ENCODE measurements at regions not wholly inside any gene's neighbourhood (a gene's known extent, or its start where the extent isn't known, plus 50 kb on each side); places are given as distances from the start of the nearest gene placed in this dataset.

DNA sequence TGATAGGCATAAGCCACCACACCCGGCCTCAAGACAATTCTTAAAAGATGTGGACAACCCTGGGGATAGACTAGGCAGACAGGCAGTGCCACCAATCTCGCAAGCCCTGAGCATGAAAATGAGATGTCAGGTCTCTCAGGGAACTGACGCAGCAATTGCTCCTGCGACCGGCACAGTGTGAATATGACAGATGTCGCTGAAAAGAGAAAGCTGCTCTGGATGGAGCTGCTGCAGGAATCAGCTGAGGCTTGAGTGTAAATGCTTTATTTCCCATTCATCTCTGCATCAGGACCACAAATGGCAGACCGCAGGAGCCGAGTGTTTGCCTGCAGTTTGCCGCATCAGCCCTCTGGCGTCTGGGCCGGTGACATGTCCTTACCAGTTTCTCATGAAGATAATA is 68.4 kb downstream of the TFAP2C start:
- Histone ChIP-seq H3K27ac (no peak overlapping the region), H3K9me3 (ENCODE audit: severe bottlenecking) (no peaks in the 10 kb centered on the region), H3K36me3 (no peaks in the 10 kb centered on the region), H3K27me3 (ENCODE audit: insufficient read depth, low read depth, severe bottlenecking) (peaks cover 87% of the 10 kb centered on the region), H3K4me3 (ENCODE audit: low read depth, low read length) (no peak overlapping the region)
- DNase-seq: no peak
- TF ChIP-seq, protein P1, sequence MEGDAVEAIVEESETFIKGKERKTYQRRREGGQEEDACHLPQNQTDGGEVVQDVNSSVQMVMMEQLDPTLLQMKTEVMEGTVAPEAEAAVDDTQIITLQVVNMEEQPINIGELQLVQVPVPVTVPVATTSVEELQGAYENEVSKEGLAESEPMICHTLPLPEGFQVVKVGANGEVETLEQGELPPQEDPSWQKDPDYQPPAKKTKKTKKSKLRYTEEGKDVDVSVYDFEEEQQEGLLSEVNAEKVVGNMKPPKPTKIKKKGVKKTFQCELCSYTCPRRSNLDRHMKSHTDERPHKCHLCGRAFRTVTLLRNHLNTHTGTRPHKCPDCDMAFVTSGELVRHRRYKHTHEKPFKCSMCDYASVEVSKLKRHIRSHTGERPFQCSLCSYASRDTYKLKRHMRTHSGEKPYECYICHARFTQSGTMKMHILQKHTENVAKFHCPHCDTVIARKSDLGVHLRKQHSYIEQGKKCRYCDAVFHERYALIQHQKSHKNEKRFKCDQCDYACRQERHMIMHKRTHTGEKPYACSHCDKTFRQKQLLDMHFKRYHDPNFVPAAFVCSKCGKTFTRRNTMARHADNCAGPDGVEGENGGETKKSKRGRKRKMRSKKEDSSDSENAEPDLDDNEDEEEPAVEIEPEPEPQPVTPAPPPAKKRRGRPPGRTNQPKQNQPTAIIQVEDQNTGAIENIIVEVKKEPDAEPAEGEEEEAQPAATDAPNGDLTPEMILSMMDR (IDR thresholded peaks at IDR 0.05; ENCODE audit: low read depth, low read length): no peak

DNA sequence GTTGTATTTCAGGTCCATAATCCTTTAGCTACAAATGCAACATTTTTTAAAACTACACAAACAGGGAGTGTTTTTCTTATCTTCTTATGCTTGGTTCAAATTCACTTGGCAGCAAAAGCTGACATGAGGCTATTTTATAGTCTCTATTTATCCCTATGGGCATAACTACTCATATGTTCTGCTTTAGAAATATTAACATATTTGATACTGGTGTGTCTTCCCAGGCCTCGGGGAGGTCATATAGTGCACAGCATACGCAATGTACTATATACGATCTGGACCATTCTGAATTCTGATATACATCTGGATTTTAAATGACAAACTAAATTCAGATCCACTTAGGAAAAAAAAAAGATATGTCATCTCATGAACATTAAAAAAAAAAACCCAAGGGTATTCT is 69.2 kb downstream of the TFAP2C start:
- TF ChIP-seq, protein P1 (IDR thresholded peaks at IDR 0.05; ENCODE audit: low read depth, low read length): no peak
- Histone ChIP-seq H3K27me3 (ENCODE audit: insufficient read depth, low read depth, severe bottlenecking) (peaks cover 86% of the 10 kb centered on the region), H3K9me3 (ENCODE audit: severe bottlenecking) (no peaks in the 10 kb centered on the region), H3K36me3 (no peaks in the 10 kb centered on the region), H3K4me3 (ENCODE audit: low read depth, low read length) (no peak overlapping the region), H3K27ac (no peak overlapping the region)
- DNase-seq: no peak

DNA sequence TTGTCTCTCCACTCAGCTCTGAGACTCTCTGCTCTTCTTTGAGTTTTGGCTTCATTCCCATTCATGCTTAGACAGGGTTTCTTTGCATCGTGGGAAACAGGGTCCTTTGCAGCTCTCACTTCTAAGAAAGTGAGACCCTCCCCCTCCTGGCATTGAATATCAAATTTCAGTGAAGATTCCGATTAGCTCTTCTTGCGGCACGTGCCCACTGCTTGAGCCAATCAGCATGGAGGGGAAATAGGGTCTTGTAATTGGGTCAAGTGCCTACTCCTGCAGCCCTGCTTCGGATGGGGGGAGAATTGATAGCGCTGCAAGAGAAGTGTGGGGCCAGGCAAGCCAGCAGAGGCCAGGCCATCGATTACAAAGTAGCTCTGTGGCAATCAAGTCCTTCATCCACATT is 69.6 kb downstream of the TFAP2C start:
- peaks cover 87% of the 10 kb centered on the region for H3K27me3 ChIP-seq (ENCODE audit: insufficient read depth, low read depth, severe bottlenecking)
- no peak for DNase-seq
- H3K27ac ChIP-seq: no peak overlapping the region
- H3K9me3 ChIP-seq (ENCODE audit: severe bottlenecking): no peaks in the 10 kb centered on the region
- H3K36me3 ChIP-seq: no peaks in the 10 kb centered on the region
- TF ChIP-seq, protein P1 (IDR thresholded peaks at IDR 0.05; ENCODE audit: low read depth, low read length): no peak
- H3K4me3 ChIP-seq (ENCODE audit: low read depth, low read length): no peak overlapping the region

DNA sequence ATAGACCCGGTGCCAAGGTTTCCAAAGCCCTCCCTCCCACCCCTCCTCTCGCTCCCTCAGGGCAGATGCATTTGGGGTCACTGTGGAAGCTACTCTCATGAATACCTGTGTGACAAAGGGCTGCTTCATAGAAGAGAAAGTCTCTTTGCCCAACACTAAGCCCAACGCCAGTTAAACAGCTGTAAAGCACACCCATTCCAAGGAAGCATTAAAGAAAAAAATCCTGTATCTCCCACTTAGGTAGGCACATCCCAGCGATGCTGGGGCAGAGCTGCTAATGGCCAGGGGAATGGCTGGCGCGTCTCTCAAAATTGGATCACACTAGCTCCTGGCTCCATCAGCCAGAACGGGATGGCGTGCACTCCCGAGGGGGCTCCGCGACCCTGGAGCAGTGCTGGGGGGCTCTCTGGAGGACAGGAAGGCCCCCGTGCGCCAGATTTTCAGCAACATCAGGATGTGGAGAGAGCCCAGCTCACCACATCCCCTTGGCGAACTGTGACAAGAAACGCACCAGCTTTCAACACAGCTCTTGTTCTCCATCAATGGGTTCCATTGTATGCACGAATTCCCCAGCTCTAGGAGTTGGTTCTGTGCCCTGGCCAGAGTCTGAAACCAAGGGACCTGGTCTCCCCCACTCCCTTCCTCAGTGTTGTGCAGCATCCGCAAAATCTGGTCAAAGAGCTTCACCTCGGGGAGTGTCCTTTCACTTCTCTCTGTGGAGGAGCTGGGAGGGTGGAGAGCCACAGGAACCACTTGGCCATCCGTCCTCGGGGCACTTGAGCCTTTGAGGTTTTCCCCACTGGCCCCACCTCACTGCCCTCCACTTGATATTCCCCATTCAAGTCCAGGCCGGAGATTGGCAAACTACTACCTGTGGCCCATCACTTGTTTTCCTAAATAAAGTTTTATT is 74.1 kb downstream of the TFAP2C start:
- no peaks in the 10 kb centered on the region for H3K36me3 ChIP-seq
- DNase-seq: no peak
- no peak overlapping the region for H3K4me3 ChIP-seq (ENCODE audit: low read depth, low read length)
- H3K9me3 ChIP-seq (ENCODE audit: severe bottlenecking): no peaks in the 10 kb centered on the region
- TF ChIP-seq, protein P1 (IDR thresholded peaks at IDR 0.05; ENCODE audit: low read depth, low read length): no peak
- peaks cover 88% of the 10 kb centered on the region for H3K27me3 ChIP-seq (ENCODE audit: insufficient read depth, low read depth, severe bottlenecking)
- no peak overlapping the region for H3K27ac ChIP-seq

DNA sequence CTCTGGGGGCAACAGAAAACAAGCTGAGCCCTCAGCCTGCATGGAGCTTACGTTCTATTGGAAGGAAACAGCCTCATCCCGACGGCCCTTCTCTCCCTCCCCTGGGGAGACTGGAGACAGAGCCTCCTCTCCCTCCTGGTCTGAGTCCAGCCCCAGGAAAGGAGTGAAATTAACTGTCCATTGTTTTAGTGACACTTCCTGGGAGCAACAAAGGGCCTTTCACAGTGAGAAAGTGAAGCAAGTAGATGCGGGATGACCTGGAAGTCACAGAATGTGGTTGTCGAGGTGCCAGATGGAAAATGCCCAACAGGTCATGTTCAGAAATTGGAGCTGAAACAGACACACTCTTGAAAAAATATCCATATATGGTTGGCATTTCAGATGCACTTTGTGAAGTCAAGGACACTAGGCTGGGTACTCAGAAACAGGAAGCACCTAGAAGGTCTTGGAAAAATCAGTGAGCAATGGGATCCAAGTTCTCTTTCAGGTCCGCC is 77.8 kb downstream of the TFAP2C start:
- DNase-seq: no peak
- H3K27me3 ChIP-seq (ENCODE audit: insufficient read depth, low read depth, severe bottlenecking): peaks cover 87% of the 10 kb centered on the region

More for the DNA sequence above, 77.8 kb downstream of the TFAP2C start:
- no peaks in the 10 kb centered on the region for H3K9me3 ChIP-seq (ENCODE audit: severe bottlenecking)
- no peaks in the 10 kb centered on the region for H3K36me3 ChIP-seq
- no peak overlapping the region for H3K27ac ChIP-seq
- H3K4me3 ChIP-seq (ENCODE audit: low read depth, low read length): no peak overlapping the region
- TF ChIP-seq, protein P1 (IDR thresholded peaks at IDR 0.05; ENCODE audit: low read depth, low read length): no peak

All from WERI-Rb-1 (cell line).